Vagina (tissue), 2 donors: ENCODE measurements at regions not wholly inside any gene's neighbourhood (a gene's known extent, or its start where the extent isn't known, plus 50 kb on each side); places are given as distances from the start of the nearest gene placed in this dataset.

ENCODE experiments used
- DNase-seq, 2 donors: peaks; one replicate each; pipeline ENCODE4 v3.0.0-alpha.2; 2017; ENCODE audit errors: extremely low spot score in 2 of 2
- H3K27ac ChIP-seq: fragments of 200-600 bp; sonication (generic); one replicate; pipeline ENCODE4 v1.5.1; 2019
- H3K27me3 ChIP-seq: fragments of 200-600 bp; sonication (generic); one replicate; pipeline ENCODE4 v1.5.1; 2019
- H3K36me3 ChIP-seq, 2 donors: fragments of 200-600 bp; sonication (generic); one replicate each; pipeline ENCODE4 v1.5.1; 2017 to 2019
- H3K4me1 ChIP-seq: fragments of 200-600 bp; sonication (generic); one replicate; pipeline ENCODE4 v1.5.1; 2019
- H3K4me3 ChIP-seq, 2 donors: fragments of 200-600 bp; sonication (generic); 1 replicate in 1 of 2; 2 replicates in 1 of 2; pipeline ENCODE4 v1.5.1; 2016 to 2019
- H3K9me3 ChIP-seq: fragments of 200-600 bp; sonication (generic); one replicate; pipeline ENCODE4 v1.5.1; 2019
- CTCF ChIP-seq, 3 experiments: fragments of 450-650 bp in 2 of 3; fragments of 200-600 bp in 1 of 3; sonication (generic) in 1 of 3; IDR thresholded peaks; one replicate each; pipeline ENCODE4 v1.5.1; 2017 to 2019; ENCODE audit warnings: antibody characterized with exemption in 3 of 3, mild to moderate bottlenecking in 2 of 3, moderate library complexity in 2 of 3
- POLR2A ChIP-seq, 2 donors: fragments of 450-650 bp; IDR thresholded peaks; one replicate each; pipeline ENCODE4 v1.6.1; 2017; ENCODE audit warnings: antibody characterized with exemption in 2 of 2, mild to moderate bottlenecking in 2 of 2, moderate library complexity in 2 of 2
- POLR2AphosphoS5 ChIP-seq, 2 donors: sonication (generic); formaldehyde crosslinking; IDR thresholded peaks; one replicate each; pipeline ENCODE4 v1.9.0; 2017; ENCODE audit warnings: antibody characterized with exemption in 2 of 2, mild to moderate bottlenecking in 2 of 2, low read depth in 1 of 2; ENCODE audit not compliant: insufficient read depth in 1 of 2
- intact Hi-C: fragments of 100-400 bp; cut with DNase I; formaldehyde crosslinking; loops from one replicate; pipeline ENCODE4 v1.15.1; 2023

GRCh38 chr11:43053638-43054412 lies 258.0 kb upstream of the API5 start:
- no peaks in the 10 kb centered on the region for H3K36me3 ChIP-seq
- no peak for DNase-seq
- no peak overlapping the region for H3K27ac ChIP-seq
- TF ChIP-seq POLR2AphosphoS5 (IDR thresholded peaks at IDR 0.05; ENCODE audit: insufficient read depth in 1 of 2, low read depth in 1 of 2) (no peak), CTCF (IDR thresholded peaks at IDR 0.05) (no peak), POLR2A (IDR thresholded peaks at IDR 0.05) (no peak)
- H3K27me3 ChIP-seq = no peaks in the 10 kb centered on the region
- H3K4me1 ChIP-seq = no peaks in the 10 kb centered on the region
- no peaks in the 10 kb centered on the region for H3K9me3 ChIP-seq
- H3K4me3 ChIP-seq = no peak overlapping the region
- intact Hi-C loops = no loop called here

GRCh38 chr11:43067681-43068080 lies 244.1 kb upstream of the API5 start:
- H3K9me3 ChIP-seq = no peaks in the 10 kb centered on the region
- H3K27me3 ChIP-seq = no peaks in the 10 kb centered on the region
- H3K27ac ChIP-seq = no peak overlapping the region
- no peaks in the 10 kb centered on the region for H3K4me1 ChIP-seq
- intact Hi-C loops = no loop called here
- no peaks in the 10 kb centered on the region for H3K36me3 ChIP-seq
- no peak for DNase-seq
- TF ChIP-seq POLR2A (IDR thresholded peaks at IDR 0.05) (no peak), POLR2AphosphoS5 (IDR thresholded peaks at IDR 0.05; ENCODE audit: insufficient read depth in 1 of 2, low read depth in 1 of 2) (no peak), CTCF (IDR thresholded peaks at IDR 0.05) (no peak)
- H3K4me3 ChIP-seq = no peak overlapping the region

- no peak for TF ChIP-seq POLR2A (IDR thresholded peaks at IDR 0.05)
- DNase-seq = no peak
- Histone ChIP-seq H3K9me3 (no peaks in the 10 kb centered on the region), H3K27ac (no peak overlapping the region), H3K4me3 (no peak overlapping the region), H3K36me3 (no peaks in the 10 kb centered on the region), H3K27me3 (no peaks in the 10 kb centered on the region), H3K4me1 (no peaks in the 10 kb centered on the region)
- intact Hi-C loops = no loop called here
Measured at GRCh38 chr11:43071338-43071737, 240.5 kb upstream of the API5 start.

GRCh38 chr11:43072096-43072495 lies 239.7 kb upstream of the API5 start:
- Histone ChIP-seq H3K36me3 (no peaks in the 10 kb centered on the region), H3K27ac (no peak overlapping the region), H3K4me1 (no peaks in the 10 kb centered on the region), H3K9me3 (no peaks in the 10 kb centered on the region), H3K4me3 (no peak overlapping the region), H3K27me3 (no peaks in the 10 kb centered on the region)
- intact Hi-C loops = no loop called here
- DNase-seq = no peak
- TF ChIP-seq POLR2A (IDR thresholded peaks at IDR 0.05) (no peak), CTCF (IDR thresholded peaks at IDR 0.05) (no peak), POLR2AphosphoS5 (IDR thresholded peaks at IDR 0.05; ENCODE audit: insufficient read depth in 1 of 2, low read depth in 1 of 2) (no peak)

GRCh38 chr11:43072911-43073310 lies 238.9 kb upstream of the API5 start:
- H3K4me1 ChIP-seq = no peaks in the 10 kb centered on the region

More at GRCh38 chr11:43072911-43073310, 238.9 kb upstream of the API5 start:
- Histone ChIP-seq H3K4me3 (no peak overlapping the region), H3K27me3 (no peaks in the 10 kb centered on the region), H3K36me3 (no peaks in the 10 kb centered on the region), H3K27ac (no peak overlapping the region), H3K9me3 (no peaks in the 10 kb centered on the region)
- TF ChIP-seq CTCF (IDR thresholded peaks at IDR 0.05) (no peak), POLR2AphosphoS5 (IDR thresholded peaks at IDR 0.05; ENCODE audit: insufficient read depth in 1 of 2, low read depth in 1 of 2) (no peak), POLR2A (IDR thresholded peaks at IDR 0.05) (no peak)
- intact Hi-C loops = no loop called here
- no peak for DNase-seq
